ENCODE measurements at regions not wholly inside any gene's neighbourhood (a gene's known extent, or its start where the extent isn't known, plus 50 kb on each side); places are given as distances from the start of the nearest gene placed in this dataset.
"Not testable (repeated sequence)": the region's sequence is repeated elsewhere in the genome, so short reads cannot be mapped to it uniquely, and the experiment has no call there.

DNA sequence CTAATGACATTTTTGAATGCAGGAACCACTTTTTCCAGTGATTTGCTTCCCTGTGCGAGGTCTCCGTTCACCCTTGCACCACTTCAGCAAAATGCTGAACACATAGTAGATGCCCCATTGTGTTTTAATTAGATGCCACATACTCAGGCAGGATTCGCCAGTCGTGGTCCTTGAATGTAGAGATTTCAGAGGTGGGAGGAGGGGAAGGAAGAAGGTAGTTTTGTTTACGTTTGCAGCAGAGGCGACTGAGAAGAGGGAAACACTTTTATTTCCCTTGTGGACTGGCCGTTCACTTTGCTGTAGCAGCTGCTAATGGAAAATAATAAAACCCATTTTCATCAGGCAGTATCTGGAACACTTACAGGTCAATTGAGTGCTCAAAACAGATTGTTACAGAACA, 262.8 kb upstream of the TBL1XR1 start:
- FAIRE-seq = no peak

DNA sequence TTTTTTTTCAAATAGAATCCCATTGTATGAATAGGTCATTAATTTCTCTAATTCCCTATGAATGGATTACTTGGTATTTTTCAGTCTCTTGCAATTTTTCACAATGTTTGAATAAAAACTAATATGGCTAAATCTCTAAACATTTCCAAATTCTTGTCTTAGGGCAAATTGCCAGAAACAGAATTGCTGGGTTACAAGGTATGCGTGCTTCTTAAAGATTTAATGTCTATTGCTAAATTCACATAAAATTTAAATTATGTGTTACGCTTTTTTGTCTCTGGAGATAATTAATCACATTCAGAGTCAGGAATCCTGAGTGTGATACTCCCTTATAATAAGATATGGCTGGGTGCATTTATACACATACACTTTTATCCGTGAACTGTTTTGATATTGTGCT, 264.5 kb upstream of the TBL1XR1 start:
- FAIRE-seq = no peak

DNA sequence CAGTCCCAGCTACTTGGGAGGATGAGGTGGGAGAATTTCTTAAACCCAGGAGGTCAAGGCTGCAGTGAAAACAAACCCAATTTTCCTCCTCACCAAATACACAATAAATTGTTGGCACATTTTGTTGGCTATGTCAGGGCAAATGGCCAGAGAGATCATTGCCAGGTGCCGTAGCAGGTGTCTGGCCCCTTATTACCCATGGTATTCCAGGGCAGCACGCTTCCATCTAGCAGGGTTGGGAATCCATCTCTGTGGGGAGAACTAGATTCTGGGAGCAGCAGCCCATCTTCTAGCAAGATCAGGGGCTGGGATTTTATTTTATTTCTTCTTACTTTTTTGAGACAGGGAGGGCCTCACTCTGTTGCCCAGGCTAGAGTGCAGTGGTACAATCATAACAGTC, 266.1 kb upstream of the TBL1XR1 start:
- FAIRE-seq = not testable (repeated sequence)

DNA sequence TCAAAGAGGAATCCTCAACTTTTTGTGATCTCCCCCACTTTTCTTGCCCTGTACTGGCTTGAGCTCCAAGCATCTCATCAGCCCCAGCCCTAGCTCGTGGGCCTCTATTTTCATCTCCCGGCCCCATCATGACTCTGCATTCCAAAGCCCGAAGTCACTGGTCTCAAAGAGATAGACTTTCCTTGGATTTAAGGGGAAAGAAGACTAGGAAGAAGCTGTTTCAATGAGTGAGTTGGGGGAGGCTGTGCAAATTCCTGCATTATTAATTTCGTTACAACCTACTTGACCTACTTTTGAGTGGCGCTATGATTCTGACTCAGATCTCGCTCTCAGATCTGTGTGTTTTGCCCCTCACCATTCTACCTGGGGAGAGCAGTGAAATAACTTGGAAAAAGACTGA, 266.6 kb upstream of the TBL1XR1 start:
- FAIRE-seq = no peak

DNA sequence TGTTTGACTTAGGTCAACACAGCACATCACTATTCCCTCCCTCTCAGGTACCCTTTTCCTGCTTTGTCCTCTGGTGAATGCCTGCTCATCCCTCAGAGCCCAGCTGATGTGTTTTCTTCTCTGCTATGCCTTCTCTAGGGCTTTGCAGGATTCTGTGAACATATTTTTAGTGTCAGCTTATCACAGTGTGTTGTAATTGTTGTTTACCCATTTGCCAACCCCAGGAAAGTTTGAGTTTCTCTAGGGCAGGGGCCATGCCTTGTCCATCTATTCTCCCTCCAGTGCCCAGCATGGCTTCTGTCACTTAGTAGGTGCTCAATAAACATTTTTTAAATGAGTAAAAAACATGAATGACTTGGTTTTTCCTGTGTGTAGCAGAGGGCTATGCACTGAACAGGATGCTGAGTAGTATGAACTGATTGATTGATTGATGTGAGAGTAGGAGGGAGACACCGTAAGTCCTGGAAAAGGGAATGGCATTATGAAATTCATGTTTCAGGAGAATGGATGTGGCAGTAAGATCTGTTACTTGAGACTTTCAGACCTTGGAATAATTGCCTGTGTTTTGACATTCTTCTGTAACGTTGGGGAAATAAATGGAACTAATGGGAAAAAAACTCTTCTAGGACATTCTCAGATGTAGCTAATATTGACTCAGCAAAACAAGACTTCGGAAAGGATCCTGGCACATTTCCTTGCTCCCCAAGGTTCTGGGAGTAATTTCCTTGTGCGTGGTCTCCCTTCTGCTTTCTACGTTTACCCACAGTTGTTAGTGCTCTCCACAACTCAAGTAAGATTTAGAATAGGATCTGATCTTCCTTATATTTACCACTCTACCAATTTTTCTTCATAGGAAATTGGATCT, 267.3 kb upstream of the TBL1XR1 start:
- no peak for FAIRE-seq

DNA sequence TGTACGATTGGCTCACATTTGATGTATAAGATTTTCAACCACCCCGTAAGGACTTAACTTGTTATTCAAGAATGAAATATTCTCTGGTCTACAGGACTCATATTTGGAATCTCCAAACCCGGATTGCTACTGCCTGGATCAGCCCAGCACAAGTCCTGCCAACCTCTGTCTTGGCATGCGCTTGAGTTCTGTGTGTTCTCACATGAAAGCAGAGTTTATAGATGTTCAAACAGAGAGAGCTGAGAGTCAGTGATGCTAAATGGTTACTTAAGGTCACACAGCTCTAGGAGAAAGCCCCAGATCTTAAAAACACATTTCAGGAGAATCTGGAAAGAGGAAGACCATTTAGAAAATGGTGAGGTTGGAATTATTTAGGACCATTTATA, 268.0 kb upstream of the TBL1XR1 start:
- no peak for FAIRE-seq

DNA sequence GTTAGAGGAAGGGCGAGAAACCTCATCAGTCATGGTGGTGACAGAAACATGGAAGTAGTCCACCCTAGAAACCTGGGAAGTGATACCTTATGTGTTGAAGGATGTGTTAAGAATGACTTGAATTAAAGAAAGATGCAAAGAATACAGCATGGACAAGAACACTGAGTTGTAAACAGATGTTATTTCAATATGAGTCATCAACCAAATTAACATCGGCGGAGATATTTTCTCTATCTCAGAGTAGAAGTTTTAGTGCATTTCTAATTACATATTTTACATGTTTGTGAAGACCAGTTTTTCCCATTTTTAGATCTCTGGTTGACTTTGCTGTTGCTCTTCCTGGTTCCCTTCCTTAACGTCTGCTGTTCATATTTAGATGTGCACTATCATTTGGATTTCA, 268.8 kb upstream of the TBL1XR1 start:
- FAIRE-seq = no peak

DNA sequence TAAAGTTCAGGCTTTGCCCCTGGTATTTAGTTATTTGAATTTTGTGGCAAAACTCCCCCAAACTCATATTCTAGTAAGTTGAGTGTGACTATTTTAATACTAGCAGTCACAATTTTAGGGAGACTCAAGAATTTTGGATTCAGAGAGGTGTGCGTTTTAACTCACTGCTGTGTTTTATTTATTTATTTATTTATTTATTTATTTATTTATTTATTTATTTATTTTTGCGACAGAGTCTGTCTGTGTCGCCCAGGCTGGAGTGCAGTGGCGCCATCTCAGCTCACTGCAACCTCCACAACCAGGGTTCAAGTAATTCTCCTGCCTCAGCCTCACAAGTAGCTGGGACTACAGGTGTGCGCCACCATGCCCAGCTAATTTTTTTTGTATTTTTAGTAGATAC, 269.3 kb upstream of the TBL1XR1 start:
- not testable (repeated sequence) for FAIRE-seq

DNA sequence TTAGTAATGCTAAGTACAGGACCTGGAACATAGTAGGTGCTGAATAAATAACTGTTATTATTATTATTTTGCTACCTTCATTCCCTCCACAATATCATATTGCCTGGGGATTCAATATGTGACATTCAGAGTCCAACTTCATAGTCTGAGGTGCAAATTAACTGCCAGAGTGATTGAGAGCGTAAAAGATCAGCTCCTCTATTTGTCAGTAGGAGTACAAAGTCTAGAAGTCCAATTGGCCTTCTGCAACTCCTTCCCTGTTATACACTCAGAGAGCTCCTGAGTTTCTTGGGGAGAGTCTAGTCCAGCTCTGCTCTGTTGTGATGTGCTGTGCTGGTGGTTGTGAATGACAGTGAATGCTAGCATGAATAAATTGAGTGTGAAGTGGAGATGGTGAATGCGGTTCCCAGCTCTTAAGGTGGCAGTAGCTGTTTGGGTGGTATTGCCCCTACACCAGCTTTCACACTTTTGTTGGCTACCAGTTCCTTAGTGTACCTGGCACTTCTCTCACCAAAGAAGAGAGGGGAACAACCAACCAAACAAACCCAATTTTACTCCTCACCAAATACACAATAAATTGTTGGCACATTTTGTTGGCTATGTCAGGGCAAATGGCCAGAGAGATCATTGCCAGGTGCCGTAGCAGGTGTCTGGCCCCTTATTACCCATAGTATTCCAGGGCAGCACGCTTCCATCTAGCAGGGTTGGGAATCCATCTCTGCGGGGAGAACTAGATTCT, 270.1 kb upstream of the TBL1XR1 start:
- no peak for FAIRE-seq

DNA sequence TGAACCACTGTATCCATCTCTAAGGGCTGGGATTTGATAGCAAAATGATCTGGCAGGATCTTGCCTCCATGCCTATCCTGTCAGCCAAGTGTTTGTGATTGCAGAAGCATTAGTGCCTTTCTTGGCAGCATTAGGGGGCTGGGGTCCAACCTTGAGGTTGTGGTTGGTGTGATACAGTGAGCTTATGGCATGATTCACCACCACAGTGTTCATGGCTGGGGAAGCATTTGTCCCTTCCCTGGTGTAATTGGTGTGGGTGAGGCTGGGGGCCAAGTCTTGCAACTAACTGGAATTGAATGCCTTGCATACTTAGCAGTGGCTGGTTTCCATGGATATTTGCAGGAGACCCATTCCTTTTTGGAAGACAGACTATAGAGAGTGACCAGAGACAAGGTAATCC, 271.0 kb upstream of the TBL1XR1 start:
- no peak for FAIRE-seq

DNA sequence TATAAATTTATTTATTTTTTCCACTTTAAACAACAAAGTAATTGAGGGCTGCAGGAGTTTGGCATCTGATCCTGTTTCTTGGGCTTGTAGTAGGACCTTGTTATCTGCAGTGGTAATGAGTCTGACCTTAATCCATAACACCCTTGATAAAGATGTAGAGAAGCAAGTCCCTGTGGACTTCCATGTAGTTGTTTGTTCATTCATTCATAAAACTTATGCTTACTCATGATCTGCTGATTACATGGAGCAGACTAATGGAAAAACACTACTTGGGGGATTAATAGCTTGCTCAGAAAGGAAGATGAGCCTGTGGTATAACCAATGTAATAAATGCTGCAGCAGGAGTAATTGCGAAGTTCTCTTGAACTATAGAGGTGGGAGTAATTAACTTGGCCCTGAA, 271.5 kb upstream of the TBL1XR1 start:
- no peak for FAIRE-seq

DNA sequence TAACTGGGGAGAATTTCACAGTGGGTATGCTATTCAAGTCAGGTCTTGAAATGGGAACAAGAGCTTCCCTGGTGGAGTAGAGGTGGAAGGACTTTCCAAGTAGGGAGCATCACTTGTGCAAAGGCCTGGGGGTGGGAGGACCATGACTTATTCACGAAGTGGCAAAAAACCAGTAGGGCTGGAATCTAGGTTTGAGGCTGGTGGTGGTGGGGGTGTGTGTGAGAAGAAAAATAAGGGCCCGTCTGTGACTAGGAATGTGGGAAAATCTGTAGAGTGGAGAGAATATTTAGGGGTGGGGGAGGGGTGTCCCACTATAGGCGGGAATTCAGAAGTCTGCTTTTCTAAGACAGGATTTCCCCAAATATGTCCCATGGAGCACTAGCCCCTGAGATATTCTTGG, 271.9 kb upstream of the TBL1XR1 start:
- FAIRE-seq = no peak

DNA sequence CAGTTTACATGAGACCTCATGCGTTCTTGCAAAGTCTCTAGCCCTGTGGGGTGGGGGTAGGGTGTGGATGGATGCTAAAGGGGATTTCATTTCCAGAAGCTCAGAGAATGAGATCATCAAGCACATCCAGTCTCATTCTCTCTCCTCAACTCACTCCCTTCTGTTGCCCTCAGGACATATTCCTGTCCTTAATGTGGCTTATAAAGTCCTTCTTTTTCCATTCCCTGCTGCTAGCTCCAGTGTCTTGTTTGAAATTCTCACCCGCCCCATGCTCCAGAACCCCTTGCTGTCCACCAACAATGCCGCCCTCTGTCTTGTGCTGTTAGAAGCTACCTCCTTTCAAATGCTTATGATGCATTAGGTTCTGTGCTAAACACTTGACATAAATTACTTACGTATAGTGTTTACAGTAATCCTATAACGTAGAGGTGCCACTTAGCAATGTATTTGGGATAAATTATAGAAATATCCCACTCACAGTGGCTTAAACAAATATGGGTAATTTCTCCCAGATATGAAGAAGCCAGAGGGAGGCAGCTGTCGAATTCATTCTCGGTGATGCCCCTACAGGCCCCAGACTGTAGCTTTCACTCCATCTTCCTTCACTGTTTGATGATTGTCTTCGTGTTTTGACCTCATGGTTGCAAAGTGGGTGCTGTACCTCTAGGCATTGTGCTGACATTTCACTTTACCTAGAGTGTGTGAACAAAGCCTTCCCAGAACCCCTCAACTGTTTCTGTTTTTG, 273.1 kb upstream of the TBL1XR1 start:
- no peak for FAIRE-seq

DNA sequence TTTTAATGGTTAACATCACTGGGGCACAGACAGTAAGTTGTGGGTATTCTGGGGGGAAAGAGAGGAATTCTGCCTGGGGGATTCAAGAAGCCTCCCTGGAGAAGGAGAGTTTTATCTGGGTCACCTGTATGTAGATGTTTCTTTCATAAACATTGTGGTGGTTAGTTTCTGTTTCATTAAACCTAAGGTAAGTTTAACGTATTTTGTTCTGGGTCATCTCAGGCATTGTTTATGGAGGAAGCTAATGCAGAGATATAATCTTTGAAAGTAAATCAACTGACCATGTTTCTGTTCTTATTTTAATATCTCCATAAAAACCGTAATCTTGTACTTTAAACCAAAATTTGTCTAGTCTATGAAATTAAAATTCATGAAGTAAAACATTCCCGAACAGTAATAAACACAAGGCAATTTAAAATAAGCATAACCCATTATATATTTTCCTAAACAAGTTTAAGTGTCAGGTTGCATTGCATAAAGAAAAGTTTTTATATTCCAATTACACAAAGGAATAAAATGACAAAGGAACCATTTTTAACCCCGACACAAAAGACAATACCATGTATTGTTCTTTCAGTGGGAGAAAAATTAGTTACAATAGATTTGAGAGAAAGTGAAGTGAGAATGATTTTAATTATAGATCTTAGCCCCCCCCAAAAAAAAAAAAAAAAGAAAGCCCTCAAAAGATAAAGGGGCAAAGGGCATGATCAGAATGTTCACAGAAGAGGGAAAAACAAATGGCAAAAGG, 274.6 kb upstream of the TBL1XR1 start:
- FAIRE-seq = no peak

DNA sequence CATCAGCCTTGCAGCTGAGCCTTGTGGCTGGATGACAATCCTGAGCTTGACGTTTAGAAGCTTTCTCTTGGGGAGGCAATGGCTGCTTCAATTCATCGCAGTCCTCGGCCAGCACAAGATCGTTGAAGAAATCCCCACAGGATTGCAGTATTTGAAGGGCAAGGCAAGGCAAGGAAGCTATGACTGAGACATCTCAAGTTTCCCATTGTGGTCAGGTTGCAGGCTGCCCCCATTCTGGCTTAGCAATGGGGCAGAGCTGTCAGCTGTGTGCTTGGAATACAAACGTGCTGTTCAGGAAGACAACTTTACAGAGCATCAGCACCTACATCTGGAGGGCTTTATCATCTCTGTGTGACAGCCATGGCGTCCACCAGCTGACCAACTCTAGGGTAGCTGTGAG, 275.9 kb upstream of the TBL1XR1 start:
- no peak for FAIRE-seq

DNA sequence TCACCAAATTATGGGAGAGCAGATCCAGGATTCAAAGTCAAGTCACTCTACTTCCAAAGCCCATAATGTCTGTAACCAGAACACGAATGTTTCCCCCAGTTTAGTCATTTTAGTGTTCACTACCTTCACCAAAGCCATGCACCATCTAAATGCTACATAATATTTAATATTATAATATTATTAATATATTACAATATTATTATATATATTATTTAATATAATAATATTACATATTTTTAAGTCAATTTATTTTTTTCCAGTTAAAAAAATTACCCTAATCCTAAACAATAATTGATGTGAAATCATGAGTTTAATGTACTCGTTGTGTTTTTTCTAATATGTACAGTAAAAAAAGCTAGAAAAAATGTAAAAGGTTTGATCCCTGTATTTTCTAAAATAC, 276.6 kb upstream of the TBL1XR1 start:
- FAIRE-seq = no peak

DNA sequence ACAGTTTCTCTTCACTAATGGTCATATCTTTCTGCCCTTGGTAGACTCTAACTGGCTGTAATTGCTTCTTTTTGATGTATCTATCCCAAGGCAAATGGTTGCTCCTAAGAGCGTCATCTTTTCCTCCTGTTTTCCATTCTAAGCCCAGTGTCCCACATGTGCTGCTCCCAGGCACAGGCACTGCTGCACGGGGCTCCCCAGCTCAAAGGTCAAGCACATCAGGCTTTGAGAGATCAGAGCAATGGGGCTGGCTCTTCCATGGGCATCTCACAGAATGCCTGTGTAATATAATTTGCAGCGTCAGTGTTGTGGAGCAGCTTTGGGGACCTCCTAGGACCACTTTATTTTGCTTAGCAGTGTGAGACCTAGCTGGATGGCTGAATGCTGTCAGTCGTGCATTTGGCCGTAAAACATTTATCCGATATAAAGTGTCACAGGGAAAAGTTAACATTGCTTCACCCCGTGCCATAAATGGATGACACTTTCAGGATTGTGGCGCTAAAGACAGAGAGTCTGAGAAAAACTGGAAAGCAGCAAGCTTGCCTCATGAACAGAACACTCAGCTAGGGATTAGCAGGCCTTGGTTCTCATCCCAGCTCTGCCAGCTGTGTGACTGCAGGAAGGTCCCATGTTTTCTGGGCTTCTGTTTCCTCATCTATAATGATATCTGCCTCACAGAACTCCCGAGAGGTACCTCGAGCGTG, 277.5 kb upstream of the TBL1XR1 start:
- FAIRE-seq = no peak

DNA sequence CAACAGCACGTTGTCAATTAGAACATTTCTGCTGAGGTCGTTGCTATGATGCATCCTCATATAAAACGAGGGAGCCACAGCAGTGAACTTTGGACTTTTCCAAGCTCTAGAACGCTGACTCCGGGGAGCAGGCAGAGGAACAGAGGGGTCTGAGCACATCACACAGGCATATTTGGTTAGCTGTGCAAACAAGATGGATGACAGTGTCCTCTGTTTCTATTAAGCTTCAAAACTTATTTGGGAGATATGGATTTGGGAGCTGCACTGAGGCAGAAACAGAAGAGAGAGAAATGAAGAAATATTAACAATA, 278.0 kb upstream of the TBL1XR1 start:
- no peak for FAIRE-seq

DNA sequence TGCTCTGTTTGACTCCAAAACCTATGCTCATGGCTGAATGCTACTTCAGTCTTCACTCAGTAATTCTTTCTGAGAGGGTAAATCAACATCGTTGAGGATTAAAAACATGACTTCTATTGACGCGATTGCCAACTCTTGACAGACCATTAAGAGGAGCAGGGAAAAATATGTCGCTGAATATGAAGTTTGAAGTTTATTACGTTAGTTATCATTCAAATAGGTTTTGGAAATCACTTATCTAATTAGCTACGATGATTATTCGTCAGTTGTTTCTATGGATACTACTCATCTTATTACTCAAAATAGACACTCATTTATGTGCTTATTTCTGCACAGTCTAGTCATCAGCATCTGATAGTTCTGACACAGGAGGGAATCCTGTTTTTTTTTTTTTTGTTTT, 279.2 kb upstream of the TBL1XR1 start:
- no peak for FAIRE-seq

DNA sequence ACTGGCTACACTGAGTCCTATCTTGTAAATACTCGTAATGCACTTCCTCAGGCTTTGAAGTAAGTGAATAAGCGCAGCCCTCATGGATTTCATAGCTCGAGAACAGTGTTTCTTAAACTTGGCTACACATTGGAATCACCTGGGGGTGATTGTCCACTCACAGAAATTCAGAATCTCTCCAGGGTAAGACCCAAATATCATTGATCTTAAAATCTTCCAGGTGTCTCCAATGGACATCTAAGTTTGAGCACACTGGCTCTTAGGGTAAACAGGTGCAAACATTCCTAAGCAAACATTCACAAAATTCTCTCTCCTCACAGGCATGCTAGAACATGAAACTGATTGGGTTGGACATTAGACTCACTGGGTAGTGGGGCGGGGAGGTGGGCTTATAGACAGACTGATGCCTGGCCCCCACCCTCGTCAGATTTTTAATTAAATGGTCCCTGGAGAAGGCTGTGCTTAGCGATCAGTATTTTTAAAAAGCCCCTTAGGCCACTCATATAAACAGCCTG, 279.7 kb upstream of the TBL1XR1 start:
- no peak for FAIRE-seq

DNA sequence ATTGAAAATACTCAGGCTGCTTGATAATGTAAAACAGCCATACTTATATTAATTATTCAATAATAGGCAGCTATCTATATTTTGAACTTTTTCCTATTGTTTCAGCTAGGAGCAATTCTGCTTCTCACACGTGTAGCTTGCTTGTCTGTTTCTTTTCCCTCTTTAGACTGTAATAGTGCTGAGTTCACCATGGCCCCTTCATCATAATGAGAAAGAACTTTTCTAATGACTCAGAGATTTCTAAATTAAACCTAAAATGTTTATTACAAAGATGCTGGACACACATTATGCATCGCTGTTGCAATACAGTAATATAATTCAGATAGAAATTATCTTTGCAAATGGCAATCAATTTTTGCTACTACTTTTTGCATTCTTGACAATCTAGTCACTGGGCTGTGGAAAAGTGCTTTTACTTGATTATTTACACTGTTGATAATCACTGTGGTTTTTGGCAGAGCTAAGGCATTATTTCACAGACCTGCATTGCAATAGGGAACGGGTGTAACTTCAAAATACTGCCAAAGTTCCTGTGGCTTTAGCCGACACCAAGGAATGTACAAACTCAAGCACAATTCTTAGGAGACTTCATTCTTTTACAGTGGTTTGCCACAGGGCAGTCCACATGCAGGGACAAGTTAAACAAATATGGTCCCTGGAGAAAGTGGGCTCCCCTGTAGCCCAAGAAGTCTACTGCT, 281.0 kb upstream of the TBL1XR1 start:
- peak; percentile 71 for FAIRE-seq

DNA sequence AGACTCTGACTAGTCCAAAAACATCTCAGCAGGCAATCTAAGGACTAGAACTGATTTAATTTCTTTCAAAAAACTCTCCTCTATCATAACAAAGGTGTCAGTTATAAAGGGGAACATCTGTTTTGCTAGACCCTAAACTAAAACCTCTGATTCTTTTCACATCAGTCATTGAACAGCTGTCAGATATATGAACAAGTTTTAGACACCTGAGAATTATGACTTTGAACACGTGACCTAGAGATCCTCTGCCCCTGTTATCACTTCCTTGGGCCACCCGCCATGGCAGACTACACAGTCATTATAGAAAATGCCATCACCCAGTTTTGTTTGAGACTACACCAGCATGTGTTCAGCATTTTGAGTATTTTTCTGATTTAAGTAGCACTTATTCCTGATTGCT, 282.3 kb upstream of the TBL1XR1 start:
- no peak for FAIRE-seq

Data from endometrium (tissue), 2 donors.